Caco-2 (cell line): ENCODE measurements at regions not wholly inside any gene's neighbourhood (a gene's known extent, or its start where the extent isn't known, plus 50 kb on each side); places are given as distances from the start of the nearest gene placed in this dataset.

Source experiments
- BruUV-seq: library from RNA; stranded (reverse); fragments of 400-500 nt; replicated peaks from 2 replicates; lab custom pipeline; 2021; lab: Mats Ljungman, UMichigan
- CTCF ChIA-PET: fragments of 300-600 bp; sonication (Branson Sonifier 250); formaldehyde crosslinking; loops from one replicate; lab custom pipeline; 2022; ENCODE audit warnings: antibody characterized with exemption; lab: Charles Lee
- POLR2A ChIA-PET: fragments of 300-600 bp; sonication (Branson Sonifier 250); formaldehyde crosslinking; loops from one replicate; lab custom pipeline; 2022; ENCODE audit warnings: antibody characterized with exemption; lab: Charles Lee
- DNase-seq, 2 experiments: peaks; one replicate each; pipeline versions ENCODE4 v3.0.0 to v3.0.0-alpha.2; 2020 to 2022
- H3K27me3 ChIP-seq: replicated peaks from 2 replicates; pipeline ENCODE4 v1.6.0; 2011; ENCODE audit warnings: low read length; ENCODE audit not compliant: control insufficient read depth, insufficient read depth
- H3K36me3 ChIP-seq: 2 replicates; pipeline ENCODE4 v1.5.1; 2011; ENCODE audit warnings: low read length; ENCODE audit not compliant: control insufficient read depth, insufficient read depth
- H3K4me1 ChIP-seq: fragments of 250-450 bp; sonication (Bioruptor Pico); 2 replicates; pipeline ENCODE4 v1.5.1; 2020; ENCODE audit warnings: mild to moderate bottlenecking
- H3K4me3 ChIP-seq: 2 replicates; pipeline ENCODE4 v1.5.1; 2011; ENCODE audit warnings: low read depth, mild to moderate bottlenecking, control low read depth, low read length
- H3K9me3 ChIP-seq: fragments of 250-450 bp; sonication (Bioruptor Pico); 2 replicates; pipeline ENCODE4 v1.5.1; 2020; ENCODE audit warnings: mild to moderate bottlenecking, moderate library complexity
- H3K27ac Mint-ChIP-seq: one replicate; pipeline ENCODE4 v1.8.0; 2022; ENCODE audit warnings: mixed read lengths; ENCODE audit not compliant: unreplicated experiment
- H3K27me3 Mint-ChIP-seq: one replicate; pipeline ENCODE4 v1.8.0; 2022; ENCODE audit warnings: mixed read lengths; ENCODE audit not compliant: insufficient read depth, unreplicated experiment
- H3K36me3 Mint-ChIP-seq: one replicate; pipeline ENCODE4 v1.8.0; 2022; ENCODE audit warnings: mild to moderate bottlenecking, mixed read lengths; ENCODE audit not compliant: insufficient read depth, unreplicated experiment
- H3K4me1 Mint-ChIP-seq: one replicate; pipeline ENCODE4 v1.8.0; 2022; ENCODE audit warnings: low read depth, mixed read lengths; ENCODE audit not compliant: unreplicated experiment
- H3K4me3 Mint-ChIP-seq: one replicate; pipeline ENCODE4 v1.8.0; 2022; ENCODE audit warnings: mild to moderate bottlenecking, moderate library complexity, mixed read lengths; ENCODE audit not compliant: unreplicated experiment
- H3K9me3 Mint-ChIP-seq: one replicate; pipeline ENCODE4 v1.8.0; 2022; ENCODE audit warnings: mixed read lengths; ENCODE audit not compliant: unreplicated experiment
- CTCF ChIP-seq, 2 experiments: fragments of 200-600 bp in 1 of 2; IDR thresholded peaks; 1 replicate in 1 of 2; 2 replicates in 1 of 2; pipeline versions ENCODE4 v1.5.1 to v1.8.0; 2011 to 2022; ENCODE audit warnings: antibody characterized with exemption in 1 of 2, control low read depth in 1 of 2, inconsistent platforms in 1 of 2, low read depth in 1 of 2, low read length in 1 of 2, mild to moderate bottlenecking in 1 of 2, moderate library complexity in 1 of 2; ENCODE audit not compliant: insufficient read depth in 1 of 2, severe bottlenecking in 1 of 2, unreplicated experiment in 1 of 2
- intact Hi-C: fragments of 100-400 bp; cut with micrococcal nuclease; formaldehyde crosslinking; loops from one replicate; pipeline ENCODE4 v1.10.0; 2022; ENCODE audit not compliant: unreplicated experiment

- TF ChIP-seq CTCF (IDR thresholded peaks at IDR 0.05; ENCODE audit: insufficient read depth in 1 of 2, low read depth in 1 of 2, low read length in 1 of 2, severe bottlenecking in 1 of 2, unreplicated experiment in 1 of 2), result no peak
- Mint-ChIP-seq H3K27me3 (no peaks in the 10 kb centered on the region), H3K4me1 (no peaks in the 10 kb centered on the region), H3K4me3 (no peak overlapping the region), H3K9me3 (peaks cover 11% of the 10 kb centered on the region), H3K27ac (no peak overlapping the region), H3K36me3 (no peaks in the 10 kb centered on the region)
- POLR2A ChIA-PET, result no interaction called here
- H3K9me3 ChIP-seq, result no peaks in the 10 kb centered on the region; the same call in 1 of the 2 replicates
- DNase-seq, result no peak
- CTCF ChIA-PET, result no interaction called here
- H3K4me3 ChIP-seq, result no peak overlapping the region
- intact Hi-C loops, result no loop called here
- no peaks in the 10 kb centered on the region for H3K36me3 ChIP-seq
- H3K4me1 ChIP-seq, result no peaks in the 10 kb centered on the region
- H3K27me3 ChIP-seq, result no peaks in the 10 kb centered on the region
- no TSS peak for BruUV-seq
Measured at GRCh38 chr2:5926871-5927512, 234.8 kb downstream of the SOX11 start.

- ChIA-PET POLR2A (no interaction called here), CTCF (no interaction called here)
- Mint-ChIP-seq H3K9me3 (peaks cover 13% of the 10 kb centered on the region), H3K4me3 (no peak overlapping the region), H3K36me3 (no peaks in the 10 kb centered on the region), H3K27ac (no peak overlapping the region), H3K27me3 (no peaks in the 10 kb centered on the region), H3K4me1 (peaks cover 12% of the 10 kb centered on the region)
- no peaks in the 10 kb centered on the region; the same call in 1 of the 2 replicates for H3K9me3 ChIP-seq
- H3K36me3 ChIP-seq, result no peaks in the 10 kb centered on the region
- no peaks in the 10 kb centered on the region for H3K4me1 ChIP-seq
- no peak for DNase-seq
- no peaks in the 10 kb centered on the region for H3K27me3 ChIP-seq
- no peak overlapping the region for H3K4me3 ChIP-seq
- no peak for TF ChIP-seq CTCF (IDR thresholded peaks at IDR 0.05; ENCODE audit: insufficient read depth in 1 of 2, low read depth in 1 of 2, low read length in 1 of 2, severe bottlenecking in 1 of 2, unreplicated experiment in 1 of 2)
- intact Hi-C loops, result loop anchor here (10.0 kb wide), 1 partner anchor 282 kb away; no protein-coding TSS in a partner anchor
- no TSS peak for BruUV-seq
Measured at GRCh38 chr2:5932556-5933469, 240.6 kb downstream of the SOX11 start.

GRCh38 chr2:5933669-5934068 is 241.5 kb downstream of the SOX11 start:
- Histone ChIP-seq H3K4me3 (no peak overlapping the region), H3K4me1 (peaks cover 3% of the 10 kb centered on the region; the same call in 1 of the 2 replicates), H3K27me3 (no peaks in the 10 kb centered on the region), H3K36me3 (no peaks in the 10 kb centered on the region), H3K9me3 (no peaks in the 10 kb centered on the region; the same call in 1 of the 2 replicates)
- POLR2A ChIA-PET, result no interaction called here
- no TSS peak for BruUV-seq
- Mint-ChIP-seq H3K27ac (no peak overlapping the region), H3K36me3 (no peaks in the 10 kb centered on the region), H3K4me3 (no peak overlapping the region), H3K4me1 (peaks cover 12% of the 10 kb centered on the region), H3K27me3 (no peaks in the 10 kb centered on the region), H3K9me3 (peaks cover 13% of the 10 kb centered on the region)
- DNase-seq, result no peak
- intact Hi-C loops, result loop anchor here (10.0 kb wide), 1 partner anchor 281 kb away; no protein-coding TSS in a partner anchor
- no peak for TF ChIP-seq CTCF (IDR thresholded peaks at IDR 0.05; ENCODE audit: insufficient read depth in 1 of 2, low read depth in 1 of 2, low read length in 1 of 2, severe bottlenecking in 1 of 2, unreplicated experiment in 1 of 2)
- CTCF ChIA-PET, result no interaction called here
